ENCODE measurements at regions not wholly inside any gene's neighbourhood (a gene's known extent, or its start where the extent isn't known, plus 50 kb on each side); places are given as distances from the start of the nearest gene placed in this dataset.

GRCh38 chr3:64836097-64836496 lies 148.3 kb upstream of the ADAMTS9 start:
- H3K9me3 ChIP-seq (ENCODE audit: control insufficient read depth, low read depth, low read length), result no peaks in the 10 kb centered on the region
- H3K27me3 ChIP-seq (ENCODE audit: control insufficient read depth, insufficient read depth, low read length), result no peaks in the 10 kb centered on the region
- no peaks in the 10 kb centered on the region for H3K36me3 ChIP-seq (ENCODE audit: control insufficient read depth, insufficient read depth, low read length)
- H3K4me1 ChIP-seq (ENCODE audit: control insufficient read depth, insufficient read depth, low read length), result no peaks in the 10 kb centered on the region
- H3K27ac ChIP-seq (ENCODE audit: low read length), result no peak overlapping the region
- WGBS (ENCODE audit: insufficient coverage, low lambda C conversion rate), result no CpG with 5 or more reads among the region's 2 CpGs
- no peak overlapping the region for H3K4me3 ChIP-seq (ENCODE audit: low read length)
- no peak for DNase-seq

GRCh38 chr3:64832098-64832497 lies 144.3 kb upstream of the ADAMTS9 start:
- no peak for DNase-seq
- no peak overlapping the region for H3K4me3 ChIP-seq (ENCODE audit: low read length)
- H3K9me3 ChIP-seq (ENCODE audit: control insufficient read depth, low read depth, low read length), result no peaks in the 10 kb centered on the region
- H3K4me1 ChIP-seq (ENCODE audit: control insufficient read depth, insufficient read depth, low read length), result peaks cover 6% of the 10 kb centered on the region
- no peak overlapping the region for H3K27ac ChIP-seq (ENCODE audit: low read length)
- no peaks in the 10 kb centered on the region for H3K36me3 ChIP-seq (ENCODE audit: control insufficient read depth, insufficient read depth, low read length)
- no peaks in the 10 kb centered on the region for H3K27me3 ChIP-seq (ENCODE audit: control insufficient read depth, insufficient read depth, low read length)
- WGBS (ENCODE audit: insufficient coverage, low lambda C conversion rate), result no CpG with 5 or more reads among the region's 5 CpGs

- Histone ChIP-seq H3K4me3 (ENCODE audit: low read length) (no peak overlapping the region), H3K4me1 (ENCODE audit: control insufficient read depth, insufficient read depth, low read length) (peaks cover 6% of the 10 kb centered on the region), H3K27ac (ENCODE audit: low read length) (no peak overlapping the region), H3K9me3 (ENCODE audit: control insufficient read depth, low read depth, low read length) (no peaks in the 10 kb centered on the region), H3K27me3 (ENCODE audit: control insufficient read depth, insufficient read depth, low read length) (no peaks in the 10 kb centered on the region), H3K36me3 (ENCODE audit: control insufficient read depth, insufficient read depth, low read length) (no peaks in the 10 kb centered on the region)
- 100% methylated on average over 2 of the region's 4 CpGs for WGBS (ENCODE audit: insufficient coverage, low lambda C conversion rate)
- no peak for DNase-seq
These were observed 142.9 kb upstream of the ADAMTS9 start for GRCh38 chr3:64830681-64831080.

GRCh38 chr3:64829331-64829730 lies 141.5 kb upstream of the ADAMTS9 start:
- no peak for DNase-seq
- no peaks in the 10 kb centered on the region for H3K27me3 ChIP-seq (ENCODE audit: control insufficient read depth, insufficient read depth, low read length)
- no peak overlapping the region for H3K4me3 ChIP-seq (ENCODE audit: low read length)
- H3K27ac ChIP-seq (ENCODE audit: low read length), result no peak overlapping the region
- peaks cover 6% of the 10 kb centered on the region for H3K4me1 ChIP-seq (ENCODE audit: control insufficient read depth, insufficient read depth, low read length)
- WGBS (ENCODE audit: insufficient coverage, low lambda C conversion rate), result 70% methylated on average over 2 of the region's 3 CpGs
- H3K9me3 ChIP-seq (ENCODE audit: control insufficient read depth, low read depth, low read length), result no peaks in the 10 kb centered on the region
- H3K36me3 ChIP-seq (ENCODE audit: control insufficient read depth, insufficient read depth, low read length), result no peaks in the 10 kb centered on the region

- DNase-seq, result no peak
- no peak overlapping the region for H3K4me3 ChIP-seq (ENCODE audit: low read length)
- H3K4me1 ChIP-seq (ENCODE audit: control insufficient read depth, insufficient read depth, low read length), result peaks cover 6% of the 10 kb centered on the region
- H3K36me3 ChIP-seq (ENCODE audit: control insufficient read depth, insufficient read depth, low read length), result no peaks in the 10 kb centered on the region
- no peak overlapping the region for H3K27ac ChIP-seq (ENCODE audit: low read length)
- no peaks in the 10 kb centered on the region for H3K9me3 ChIP-seq (ENCODE audit: control insufficient read depth, low read depth, low read length)
- H3K27me3 ChIP-seq (ENCODE audit: control insufficient read depth, insufficient read depth, low read length), result no peaks in the 10 kb centered on the region
These were observed 140.5 kb upstream of the ADAMTS9 start for GRCh38 chr3:64828276-64828675.

- H3K27ac ChIP-seq (ENCODE audit: low read length), result peak overlapping the region; percentile 43
- no peaks in the 10 kb centered on the region for H3K9me3 ChIP-seq (ENCODE audit: control insufficient read depth, low read depth, low read length)
- H3K4me3 ChIP-seq (ENCODE audit: low read length), result no peak overlapping the region
- no CpG with 5 or more reads among the region's 2 CpGs for WGBS (ENCODE audit: insufficient coverage, low lambda C conversion rate)
- no peaks in the 10 kb centered on the region for H3K36me3 ChIP-seq (ENCODE audit: control insufficient read depth, insufficient read depth, low read length)
- H3K27me3 ChIP-seq (ENCODE audit: control insufficient read depth, insufficient read depth, low read length), result no peaks in the 10 kb centered on the region
- DNase-seq, result peak; percentile 63 to 82
- peaks cover 6% of the 10 kb centered on the region for H3K4me1 ChIP-seq (ENCODE audit: control insufficient read depth, insufficient read depth, low read length)
These were observed 139.6 kb upstream of the ADAMTS9 start for GRCh38 chr3:64827431-64827830.

GRCh38 chr3:64827019-64827418 lies 139.2 kb upstream of the ADAMTS9 start:
- Histone ChIP-seq H3K4me3 (ENCODE audit: low read length) (no peak overlapping the region), H3K27me3 (ENCODE audit: control insufficient read depth, insufficient read depth, low read length) (no peaks in the 10 kb centered on the region), H3K27ac (ENCODE audit: low read length) (no peak overlapping the region), H3K36me3 (ENCODE audit: control insufficient read depth, insufficient read depth, low read length) (no peaks in the 10 kb centered on the region), H3K4me1 (ENCODE audit: control insufficient read depth, insufficient read depth, low read length) (peaks cover 6% of the 10 kb centered on the region), H3K9me3 (ENCODE audit: control insufficient read depth, low read depth, low read length) (no peaks in the 10 kb centered on the region)
- DNase-seq, result no peak

- Histone ChIP-seq H3K9me3 (ENCODE audit: control insufficient read depth, low read depth, low read length) (no peaks in the 10 kb centered on the region), H3K4me3 (ENCODE audit: low read length) (no peak overlapping the region), H3K36me3 (ENCODE audit: control insufficient read depth, insufficient read depth, low read length) (no peaks in the 10 kb centered on the region), H3K27ac (ENCODE audit: low read length) (no peak overlapping the region), H3K27me3 (ENCODE audit: control insufficient read depth, insufficient read depth, low read length) (no peaks in the 10 kb centered on the region), H3K4me1 (ENCODE audit: control insufficient read depth, insufficient read depth, low read length) (peaks cover 6% of the 10 kb centered on the region)
- WGBS (ENCODE audit: insufficient coverage, low lambda C conversion rate), result 80% methylated on average over 1 of the region's 2 CpGs
- no peak for DNase-seq
These were observed 137.8 kb upstream of the ADAMTS9 start for GRCh38 chr3:64825404-64826120.

GRCh38 chr3:64824394-64824909 lies 136.7 kb upstream of the ADAMTS9 start:
- Histone ChIP-seq H3K9me3 (ENCODE audit: control insufficient read depth, low read depth, low read length) (no peaks in the 10 kb centered on the region), H3K36me3 (ENCODE audit: control insufficient read depth, insufficient read depth, low read length) (no peaks in the 10 kb centered on the region), H3K27me3 (ENCODE audit: control insufficient read depth, insufficient read depth, low read length) (no peaks in the 10 kb centered on the region), H3K27ac (ENCODE audit: low read length) (no peak overlapping the region), H3K4me1 (ENCODE audit: control insufficient read depth, insufficient read depth, low read length) (peaks cover 6% of the 10 kb centered on the region), H3K4me3 (ENCODE audit: low read length) (no peak overlapping the region)
- no CpG with 5 or more reads among the region's 4 CpGs for WGBS (ENCODE audit: insufficient coverage, low lambda C conversion rate)
- DNase-seq, result no peak

- no peaks in the 10 kb centered on the region for H3K36me3 ChIP-seq (ENCODE audit: control insufficient read depth, insufficient read depth, low read length)
- no peaks in the 10 kb centered on the region for H3K27me3 ChIP-seq (ENCODE audit: control insufficient read depth, insufficient read depth, low read length)
- no peak overlapping the region for H3K27ac ChIP-seq (ENCODE audit: low read length)
- no peak for DNase-seq
- H3K4me3 ChIP-seq (ENCODE audit: low read length), result no peak overlapping the region
- H3K4me1 ChIP-seq (ENCODE audit: control insufficient read depth, insufficient read depth, low read length), result no peaks in the 10 kb centered on the region
- H3K9me3 ChIP-seq (ENCODE audit: control insufficient read depth, low read depth, low read length), result no peaks in the 10 kb centered on the region
- WGBS (ENCODE audit: insufficient coverage, low lambda C conversion rate), result no CpG with 5 or more reads among the region's 1 CpG
These were observed 130.4 kb upstream of the ADAMTS9 start for GRCh38 chr3:64818196-64818595.

- no peaks in the 10 kb centered on the region for H3K4me1 ChIP-seq (ENCODE audit: control insufficient read depth, insufficient read depth, low read length)
- H3K27ac ChIP-seq (ENCODE audit: low read length), result no peak overlapping the region
- WGBS (ENCODE audit: insufficient coverage, low lambda C conversion rate), result no CpG with 5 or more reads among the region's 1 CpG
These were observed 128.6 kb upstream of the ADAMTS9 start for GRCh38 chr3:64816355-64816754.

More at GRCh38 chr3:64816355-64816754, 128.6 kb upstream of the ADAMTS9 start:
- DNase-seq, result no peak
- no peaks in the 10 kb centered on the region for H3K36me3 ChIP-seq (ENCODE audit: control insufficient read depth, insufficient read depth, low read length)
- H3K27me3 ChIP-seq (ENCODE audit: control insufficient read depth, insufficient read depth, low read length), result no peaks in the 10 kb centered on the region
- H3K9me3 ChIP-seq (ENCODE audit: control insufficient read depth, low read depth, low read length), result no peaks in the 10 kb centered on the region
- no peak overlapping the region for H3K4me3 ChIP-seq (ENCODE audit: low read length)
